ENCODE measurements at regions not wholly inside any gene's neighbourhood (a gene's known extent, or its start where the extent isn't known, plus 50 kb on each side); places are given as distances from the start of the nearest gene placed in this dataset.

- DNase-seq: no peak
These were observed 70.2 kb downstream of the RND3 start for GRCh38 chr2:150417278-150417677.

GRCh38 chr2:150415022-150415421 is 72.4 kb downstream of the RND3 start:
- DNase-seq: no peak

- no peak for DNase-seq
These were observed 73.6 kb downstream of the RND3 start for GRCh38 chr2:150413910-150414309.

- no peak for DNase-seq
These were observed 74.1 kb downstream of the RND3 start for GRCh38 chr2:150413366-150413765.

- DNase-seq: peak; percentile 95
These were observed 76.7 kb downstream of the RND3 start for GRCh38 chr2:150410809-150411208.

GRCh38 chr2:150409196-150409595 is 78.3 kb downstream of the RND3 start:
- no peak for DNase-seq

GRCh38 chr2:150404147-150404546 is 83.3 kb downstream of the RND3 start:
- no peak for DNase-seq

GRCh38 chr2:150403457-150403856 is 84.0 kb downstream of the RND3 start:
- DNase-seq: no peak

GRCh38 chr2:150402953-150403352 is 84.5 kb downstream of the RND3 start:
- DNase-seq: no peak

- no peak for DNase-seq
These were observed 86.6 kb downstream of the RND3 start for GRCh38 chr2:150400849-150401248.

GRCh38 chr2:150392614-150393013 is 94.9 kb downstream of the RND3 start:
- DNase-seq: no peak

GRCh38 chr2:150391779-150392178 is 95.7 kb downstream of the RND3 start:
- DNase-seq: no peak

- peak; percentile 77 for DNase-seq
These were observed 98.0 kb downstream of the RND3 start for GRCh38 chr2:150389447-150389846.

- peak; percentile 28 for DNase-seq
These were observed 99.2 kb downstream of the RND3 start for GRCh38 chr2:150388289-150388625.

- DNase-seq: no peak
These were observed 99.7 kb downstream of the RND3 start for GRCh38 chr2:150387586-150388288.

GRCh38 chr2:150385211-150385610 is 102.3 kb downstream of the RND3 start:
- DNase-seq: no peak

GRCh38 chr2:150383587-150383986 is 103.9 kb downstream of the RND3 start:
- DNase-seq: no peak

GRCh38 chr2:150379166-150379565 is 108.3 kb downstream of the RND3 start:
- DNase-seq: no peak

- no peak for DNase-seq
These were observed 108.8 kb downstream of the RND3 start for GRCh38 chr2:150378686-150379085.

- no peak for DNase-seq
These were observed 110.7 kb downstream of the RND3 start for GRCh38 chr2:150376553-150377335.

GRCh38 chr2:150375333-150375732 is 112.1 kb downstream of the RND3 start:
- DNase-seq: no peak

- no peak for DNase-seq
These were observed 113.0 kb downstream of the RND3 start for GRCh38 chr2:150374492-150374891.

- no peak for DNase-seq
These were observed 114.1 kb downstream of the RND3 start for GRCh38 chr2:150373374-150373773.

GRCh38 chr2:150371044-150371818 is 116.2 kb downstream of the RND3 start:
- DNase-seq: no peak

Data from fibroblast of upper back skin (primary cell).